IMR-90 (cell line): ENCODE measurements at regions not wholly inside any gene's neighbourhood (a gene's known extent, or its start where the extent isn't known, plus 50 kb on each side); places are given as distances from the start of the nearest gene placed in this dataset.

Experiments used
- ATAC-seq: fragments of 200-7000 bp; cut with Tn5 transposase; 2 replicates; pipeline ENCODE4 v1.9.1; 2020; ENCODE audit warnings: low read depth, mild to moderate bottlenecking, moderate library complexity
- BruUV-seq: library from RNA; stranded (reverse); fragments of 400-500 nt; replicated peaks from 2 replicates; lab custom pipeline; 2021; lab: Mats Ljungman, UMichigan
- CTCF ChIA-PET: fragments of 300-600 bp; formaldehyde crosslinking; extraction: SDS; loops from one replicate; lab custom pipeline; 2021; ENCODE audit warnings: antibody characterized with exemption; lab: Yijun Ruan, JAX
- POLR2A ChIA-PET: fragments of 300-600 bp; sonication (Branson Sonifier 250); formaldehyde crosslinking; loops from one replicate; lab custom pipeline; 2022; ENCODE audit warnings: antibody characterized with exemption; ENCODE audit not compliant: unreplicated experiment; lab: Charles Lee
- DNase-seq: peaks from one replicate; pipeline ENCODE4 v3.0.0; 2013
- H2AFZ ChIP-seq: replicated peaks from 2 replicates; pipeline ENCODE3; 2013; ENCODE audit warnings: low read length, mild to moderate bottlenecking; ENCODE audit not compliant: poor library complexity
- H2AK5ac ChIP-seq: 2 replicates; pipeline ENCODE4 v1.6.1; 2013; ENCODE audit warnings: low read depth, low read length, inconsistent platforms
- H2AK9ac ChIP-seq: replicated peaks from 2 replicates; pipeline ENCODE3; 2013; ENCODE audit warnings: mild to moderate bottlenecking, low read depth, low read length, moderate library complexity; ENCODE audit not compliant: poor library complexity
- H2BK120ac ChIP-seq: 2 replicates; pipeline ENCODE4 v1.6.1; 2013; ENCODE audit warnings: low read depth, low read length, inconsistent platforms
- H2BK15ac ChIP-seq: 3 replicates; pipeline ENCODE4 v1.6.1; 2013; ENCODE audit warnings: low read depth, low read length, inconsistent platforms
- H2BK20ac ChIP-seq: 2 replicates; pipeline ENCODE4 v1.6.1; 2013; ENCODE audit warnings: low read depth, mild to moderate bottlenecking, inconsistent platforms, low read length, moderate library complexity
- H2BK5ac ChIP-seq: 2 replicates; pipeline ENCODE4 v1.6.1; 2013; ENCODE audit warnings: mild to moderate bottlenecking, low read depth, low read length, inconsistent platforms; ENCODE audit not compliant: poor library complexity, severe bottlenecking
- H3K14ac ChIP-seq: replicated peaks from 2 replicates; pipeline ENCODE4 v1.6.1; 2013; ENCODE audit warnings: low read depth, low read length, inconsistent platforms
- H3K18ac ChIP-seq: 2 replicates; pipeline ENCODE4 v1.6.1; 2013; ENCODE audit warnings: low read depth, low read length, control low read depth
- H3K23ac ChIP-seq: 2 replicates; pipeline ENCODE4 v1.6.1; 2013; ENCODE audit warnings: low read depth, low read length, inconsistent platforms
- H3K27ac ChIP-seq: 2 replicates; pipeline ENCODE4 v1.5.1; 2013; ENCODE audit warnings: mild to moderate bottlenecking, control low read depth, low read length; ENCODE audit not compliant: insufficient read depth
- H3K27me3 ChIP-seq: 2 replicates; pipeline ENCODE4 v1.6.1; 2013; ENCODE audit warnings: low read length; ENCODE audit not compliant: control insufficient read depth, insufficient read depth
- H3K36me3 ChIP-seq: 2 replicates; pipeline ENCODE4 v1.6.1; 2013; ENCODE audit warnings: low read length, mixed read lengths; ENCODE audit not compliant: control insufficient read depth, insufficient read depth
- H3K4ac ChIP-seq: 2 replicates; pipeline ENCODE4 v1.6.1; 2013; ENCODE audit warnings: low read depth, low read length, inconsistent platforms
- H3K4me1 ChIP-seq: 2 replicates; pipeline ENCODE4 v1.6.1; 2013; ENCODE audit warnings: low read length, mixed read lengths; ENCODE audit not compliant: control insufficient read depth, insufficient read depth
- H3K4me2 ChIP-seq: 2 replicates; pipeline ENCODE4 v1.6.1; 2013; ENCODE audit warnings: low read depth, mild to moderate bottlenecking, control low read depth, low read length, moderate library complexity
- H3K4me3 ChIP-seq: 2 replicates; pipeline ENCODE4 v1.5.1; 2013; ENCODE audit warnings: low read depth, mild to moderate bottlenecking, control low read depth, low read length, moderate library complexity; ENCODE audit not compliant: insufficient read depth
- H3K56ac ChIP-seq: 2 replicates; pipeline ENCODE4 v1.6.1; 2013; ENCODE audit warnings: low read length, inconsistent platforms; ENCODE audit not compliant: insufficient read depth; ENCODE audit errors: extremely low read depth
- H3K79me1 ChIP-seq, 2 experiments: 2 replicates each; pipeline ENCODE4 v1.6.1; 2013; ENCODE audit warnings: low read length in 2 of 2, inconsistent platforms in 1 of 2, low read depth in 1 of 2
- H3K9ac ChIP-seq: 2 replicates; pipeline ENCODE4 v1.6.1; 2013; ENCODE audit warnings: low read depth, low read length, control low read depth
- H3K9me1 ChIP-seq: 2 replicates; pipeline ENCODE4 v1.6.1; 2013; ENCODE audit warnings: low read length, inconsistent platforms; ENCODE audit not compliant: insufficient read depth
- H3K9me3 ChIP-seq: 2 replicates; pipeline ENCODE4 v1.6.1; 2013; ENCODE audit warnings: low read length; ENCODE audit not compliant: control insufficient read depth, insufficient read depth
- H4K20me1 ChIP-seq: 2 replicates; pipeline ENCODE4 v1.6.1; 2013; ENCODE audit warnings: low read length, inconsistent platforms; ENCODE audit not compliant: insufficient read depth
- H4K5ac ChIP-seq: 2 replicates; pipeline ENCODE4 v1.6.1; 2013; ENCODE audit warnings: mild to moderate bottlenecking, low read depth, low read length, control low read depth
- H4K8ac ChIP-seq, 2 experiments: 2 replicates each; pipeline ENCODE4 v1.6.1; 2013; ENCODE audit warnings: low read depth in 2 of 2, low read length in 2 of 2, control low read depth in 1 of 2, inconsistent platforms in 1 of 2
- H4K91ac ChIP-seq: 2 replicates; pipeline ENCODE4 v1.6.1; 2013; ENCODE audit warnings: low read depth, low read length, inconsistent platforms; ENCODE audit not compliant: insufficient read depth
- FOS ChIP-seq: fragments of 150-350 bp; IDR thresholded peaks from 2 replicates; pipeline ENCODE4 v1.6.1; 2016; ENCODE audit warnings: low read depth, low read length
- RAD21 ChIP-seq: IDR thresholded peaks from 2 replicates; pipeline ENCODE4 v1.6.1; 2012; ENCODE audit warnings: low read length, improper control_type of control experiment
- USF2 ChIP-seq: fragments of 150-350 bp; IDR thresholded peaks from 2 replicates; pipeline ENCODE4 v1.6.1; 2017; ENCODE audit warnings: mild to moderate bottlenecking, antibody characterized with exemption, low read length, low read depth
- WGBS, 2 experiments: methylation state at CpG; one replicate each; pipeline versions ENCODE4 v1.1.5 to v1.1.7; 2013; ENCODE audit warnings: missing lambda C conversion rate in 2 of 2; ENCODE audit not compliant: insufficient read length in 1 of 2; ENCODE audit errors: extremely low coverage in 2 of 2; 5-methylcytosine and 5-hydroxymethylcytosine counted together
- dilution Hi-C: fragments of 300-500 bp; cut with HindIII; formaldehyde crosslinking; loops from one replicate; pipeline ENCODE4 v1.14.3; 2018; ENCODE audit warnings: low sequenced_read_pairs; ENCODE audit not compliant: unreplicated experiment
- in situ Hi-C: fragments of 300-500 bp; cut with MboI; formaldehyde crosslinking; loops from 3 replicates; pipeline ENCODE4 v1.14.3; 2019; ENCODE audit warnings: low sequenced_read_pairs, inconsistent platforms, mixed read lengths
- intact Hi-C: fragments of 100-400 bp; cut with micrococcal nuclease; formaldehyde crosslinking; loops from 2 replicates; pipeline ENCODE4 v1.10.0; 2022

- Histone ChIP-seq H2AK9ac (no peak overlapping the region), H3K27ac (no peak overlapping the region), H2BK20ac (no peak overlapping the region), H2BK15ac (no peak overlapping the region), H3K4me2 (no peak overlapping the region), H3K9me1 (no peaks in the 10 kb centered on the region), H3K9ac (no peak overlapping the region), H3K4ac (no peak overlapping the region), H4K91ac (no peak overlapping the region), H3K27me3 (no peaks in the 10 kb centered on the region), H2AK5ac (no peak overlapping the region), H3K4me3 (no peak overlapping the region), H3K9me3 (no peaks in the 10 kb centered on the region), H2BK120ac (no peak overlapping the region), H4K20me1 (no peaks in the 10 kb centered on the region), H3K56ac (no peak overlapping the region), H2AFZ (no peak overlapping the region), H3K79me1 (no peaks in the 10 kb centered on the region), H3K18ac (no peak overlapping the region), H3K14ac (no peak overlapping the region), H3K4me1 (no peaks in the 10 kb centered on the region), H3K23ac (no peak overlapping the region), H4K5ac (no peak overlapping the region), H4K8ac (no peak overlapping the region), H3K36me3 (no peaks in the 10 kb centered on the region), H2BK5ac (no peak overlapping the region)
- WGBS, 2 experiments: 57% methylated on average over 1 of the region's 12 CpGs; no CpG with 5 or more reads in 1 of the 2 experiments
- BruUV-seq: no TSS peak
- in situ Hi-C loops (loop anchor here (25.0 kb wide), 1 partner anchor 759 kb away; no protein-coding TSS in a partner anchor), intact Hi-C loops (loop anchor here (10.0 kb wide), 1 partner anchor 421 kb away; no protein-coding TSS in a partner anchor), dilution Hi-C loops (no loop called here)
- DNase-seq (no peak), ATAC-seq (no peak)
- TF ChIP-seq FOS (no peak), USF2 (no peak), RAD21 (no peak)
- CTCF ChIA-PET: no interaction called here
- POLR2A ChIA-PET: no interaction called here
These were observed 273.9 kb downstream of the ZNF536 start for GRCh38 chr19:30645946-30646577.
